ENCODE measurements at regions not wholly inside any gene's neighbourhood (a gene's known extent, or its start where the extent isn't known, plus 50 kb on each side); places are given as distances from the start of the nearest gene placed in this dataset.

GRCh38 chr3:88220126-88220525 is 70.4 kb downstream of the C3orf38 start:
- Histone ChIP-seq H3K36me3 (ENCODE audit: control insufficient read depth in 2 of 2, insufficient read depth in 1 of 2, low read length in 2 of 2) (no peaks in the 10 kb centered on the region), H3K4me1 (ENCODE audit: control insufficient read depth, insufficient read depth, low read length) (no peaks in the 10 kb centered on the region), H3K9me3 (ENCODE audit: control insufficient read depth, insufficient read depth, low read depth, low read length) (no peaks in the 10 kb centered on the region), H3K4me3 (ENCODE audit: low read depth, low read length) (no peak overlapping the region), H3K27ac (ENCODE audit: extremely low read depth, low read depth, low read length) (no peak overlapping the region)
- ChIA-PET CTCF (interaction anchor here (0.6 to 1.6 kb wide), 4 partner anchors 15 to 1221 kb away, joined by 3 to 6 read pairs (median 4); no protein-coding TSS in a partner anchor), POLR2A (no interaction called here)
- no peak for TF ChIP-seq ZNF292 (tag by site-specific recombination; IDR thresholded peaks at IDR 0.05; ENCODE audit: borderline replicate concordance, low read depth)
- no peak for TF ChIP-seq ZNF324 (tag by site-specific recombination; IDR thresholded peaks at IDR 0.05)
- TF ChIP-seq ZNF670 (tag by site-specific recombination; IDR thresholded peaks at IDR 0.05; ENCODE audit: low read depth) = no peak
- no peak for TF ChIP-seq PRDM6 (tag by site-specific recombination; IDR thresholded peaks at IDR 0.05)
- no peak for TF ChIP-seq ZSCAN18 (tag by site-specific recombination; IDR thresholded peaks at IDR 0.05)
- TF ChIP-seq ZSCAN5A (tag by site-specific recombination; IDR thresholded peaks at IDR 0.05) = no peak
- no peak for TF ChIP-seq WT1 (tag by site-specific recombination; IDR thresholded peaks at IDR 0.05)
- no peak for TF ChIP-seq ZNF24 (tag by site-specific recombination; IDR thresholded peaks at IDR 0.05)
- no peak for TF ChIP-seq ZEB2 (tag by site-specific recombination; IDR thresholded peaks at IDR 0.05)

- no peaks in the 10 kb centered on the region for H3K36me3 ChIP-seq (ENCODE audit: control insufficient read depth in 2 of 2, insufficient read depth in 1 of 2, low read length in 2 of 2)
- CTCF ChIA-PET = no interaction called here
- TF ChIP-seq ZBTB10 (tag by site-specific recombination; IDR thresholded peaks at IDR 0.05) = no peak
- no peak for TF ChIP-seq ZNF19 (tag by site-specific recombination; IDR thresholded peaks at IDR 0.05; ENCODE audit: low read depth)
- TF ChIP-seq ZFHX2 (tag by site-specific recombination; conservative IDR thresholded peaks at IDR 0.05) = no peak
- TF ChIP-seq ZNF366 (tag by site-specific recombination; conservative IDR thresholded peaks at IDR 0.05) = no peak
- no peak for TF ChIP-seq GLI4 (tag by site-specific recombination; IDR thresholded peaks at IDR 0.05)
- no peak for TF ChIP-seq ZNF571 (tag by site-specific recombination; IDR thresholded peaks at IDR 0.05)
- H3K4me3 ChIP-seq (ENCODE audit: low read depth, low read length) = no peak overlapping the region
- no peak overlapping the region for H3K27ac ChIP-seq (ENCODE audit: extremely low read depth, low read depth, low read length)
- no peaks in the 10 kb centered on the region for H3K9me3 ChIP-seq (ENCODE audit: control insufficient read depth, insufficient read depth, low read depth, low read length)
- POLR2A ChIA-PET = no interaction called here
- no peaks in the 10 kb centered on the region for H3K4me1 ChIP-seq (ENCODE audit: control insufficient read depth, insufficient read depth, low read length)
Observed at GRCh38 chr3:88221726-88222125, 72.0 kb downstream of the C3orf38 start.

- CTCF ChIA-PET = no interaction called here
- no peak overlapping the region for H3K27ac ChIP-seq (ENCODE audit: extremely low read depth, low read depth, low read length)
- TF ChIP-seq ZBTB6 (tag by site-specific recombination; IDR thresholded peaks at IDR 0.05) (no peak), ZNF202 (tag by site-specific recombination; IDR thresholded peaks at IDR 0.05; ENCODE audit: borderline replicate concordance) (no peak), ZNF585B (tag by site-specific recombination; IDR thresholded peaks at IDR 0.05) (no peak), ZNF513 (tag by site-specific recombination; IDR thresholded peaks at IDR 0.05) (no peak), CTCF (tag by site-specific recombination; IDR thresholded peaks at IDR 0.05) (no peak), ZBTB20 (tag by site-specific recombination; IDR thresholded peaks at IDR 0.05) (no peak)
Observed at GRCh38 chr3:88222343-88222742, 72.6 kb downstream of the C3orf38 start.

More at GRCh38 chr3:88222343-88222742, 72.6 kb downstream of the C3orf38 start:
- Histone ChIP-seq H3K9me3 (ENCODE audit: control insufficient read depth, insufficient read depth, low read depth, low read length) (no peaks in the 10 kb centered on the region), H3K4me1 (ENCODE audit: control insufficient read depth, insufficient read depth, low read length) (no peaks in the 10 kb centered on the region), H3K4me3 (ENCODE audit: low read depth, low read length) (no peak overlapping the region), H3K36me3 (ENCODE audit: control insufficient read depth in 2 of 2, insufficient read depth in 1 of 2, low read length in 2 of 2) (no peaks in the 10 kb centered on the region)
- POLR2A ChIA-PET = interaction anchor here (1.0 kb wide), 1 partner anchor 73 kb away, joined by 3 read pairs; the partner anchor contains the start of gene C3orf38

All from HEK293 (cell line).